Smooth muscle cell (in vitro differentiated cells): ENCODE measurements at regions not wholly inside any gene's neighbourhood (a gene's known extent, or its start where the extent isn't known, plus 50 kb on each side); places are given as distances from the start of the nearest gene placed in this dataset.
"Not testable (repeated sequence)": the region's sequence is repeated elsewhere in the genome, so short reads cannot be mapped to it uniquely, and the experiment has no call there.

ENCODE experiments used
- DNase-seq: peaks from one replicate; lab custom pipeline; 2025; ENCODE audit not compliant: unreplicated experiment; lab: John Stamatoyannopoulos, UW
- H2AFZ ChIP-seq: fragments of 200-600 bp; sonication (generic); 2 replicates; pipeline ENCODE4 v1.6.0; 2016; ENCODE audit warnings: antibody characterized with exemption, low read depth, mild to moderate bottlenecking
- H3F3A ChIP-seq: fragments of 200-600 bp; sonication (generic); 2 replicates; pipeline ENCODE4 v1.6.0; 2017; ENCODE audit warnings: antibody characterized with exemption, low read depth
- H3K27ac ChIP-seq: fragments of 200-600 bp; sonication (generic); 2 replicates; pipeline ENCODE4 v1.5.1; 2016; ENCODE audit warnings: low read depth, mild to moderate bottlenecking
- H3K27me3 ChIP-seq: fragments of 200-600 bp; sonication (generic); 2 replicates; pipeline ENCODE4 v1.6.1; 2016; ENCODE audit warnings: low read depth, mild to moderate bottlenecking
- H3K36me3 ChIP-seq: fragments of 200-600 bp; sonication (generic); 2 replicates; pipeline ENCODE4 v1.5.1; 2016; ENCODE audit warnings: low read depth
- H3K4me1 ChIP-seq: fragments of 200-600 bp; sonication (generic); 2 replicates; pipeline ENCODE4 v1.5.1; 2016; ENCODE audit warnings: low read depth
- H3K4me2 ChIP-seq: fragments of 200-600 bp; sonication (generic); 2 replicates; pipeline ENCODE4 v1.6.0; 2016; ENCODE audit warnings: mild to moderate bottlenecking
- H3K4me3 ChIP-seq: fragments of 200-600 bp; sonication (generic); 2 replicates; pipeline ENCODE4 v1.5.1; 2016; ENCODE audit warnings: mild to moderate bottlenecking
- H3K79me2 ChIP-seq: fragments of 200-600 bp; sonication (generic); 2 replicates; pipeline ENCODE4 v1.6.0; 2016; ENCODE audit warnings: low read depth, mild to moderate bottlenecking
- H3K9ac ChIP-seq: fragments of 200-600 bp; sonication (generic); 2 replicates; pipeline ENCODE4 v1.6.0; 2016; ENCODE audit warnings: low read depth
- H3K9me3 ChIP-seq: fragments of 200-600 bp; sonication (generic); replicated peaks from 2 replicates; pipeline ENCODE4 v1.5.1; 2016; ENCODE audit warnings: low read depth
- H4K20me1 ChIP-seq: fragments of 200-600 bp; sonication (generic); 2 replicates; pipeline ENCODE4 v1.6.0; 2016; ENCODE audit warnings: low read depth
- WGBS: methylation state at CpG from one replicate; pipeline ENCODE4 v1.1.7; 2016; ENCODE audit warnings: low lambda C conversion rate; 5-methylcytosine and 5-hydroxymethylcytosine counted together
- TF ChIP-seq, protein P1 (sequence below): fragments of 200-600 bp; sonication (generic); IDR thresholded peaks from 2 replicates; pipeline ENCODE4 v1.5.1; 2017; ENCODE audit warnings: borderline replicate concordance, mild to moderate bottlenecking, antibody characterized with exemption; ENCODE audit not compliant: insufficient read depth, poor library complexity, severe bottlenecking

DNA sequence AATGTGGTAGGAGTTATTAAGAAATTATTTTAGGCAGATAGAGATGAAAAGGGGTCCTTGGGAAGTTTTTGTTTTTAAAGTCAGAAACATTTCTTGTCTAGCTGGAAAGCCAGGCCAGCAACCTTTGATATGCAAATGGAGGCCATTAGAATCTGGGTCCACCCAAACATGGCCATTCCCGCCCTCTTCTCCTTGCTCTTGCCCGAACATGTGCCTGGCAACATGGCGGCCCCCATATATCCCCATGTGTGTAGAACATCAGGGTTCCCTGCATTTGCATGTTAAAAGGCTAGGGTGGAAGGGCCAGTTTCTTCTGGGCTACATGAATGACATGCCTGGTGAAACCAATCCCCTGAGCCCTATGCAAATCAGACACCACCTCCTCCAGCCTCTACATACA lies 80.7 kb upstream of the PLAC8 start:
- Histone ChIP-seq H3K27ac (no peak overlapping the region), H3K4me2 (no peak overlapping the region), H3K36me3 (no peaks in the 10 kb centered on the region), H3K9me3 (no peaks in the 10 kb centered on the region), H3F3A (no peaks in the 10 kb centered on the region), H3K79me2 (no peaks in the 10 kb centered on the region), H4K20me1 (no peaks in the 10 kb centered on the region), H2AFZ (no peak overlapping the region), H3K27me3 (no peaks in the 10 kb centered on the region), H3K4me3 (no peak overlapping the region), H3K4me1 (no peaks in the 10 kb centered on the region), H3K9ac (no peak overlapping the region)
- 98% methylated on average over 3 of the region's 3 CpGs for WGBS
- TF ChIP-seq, protein P1, sequence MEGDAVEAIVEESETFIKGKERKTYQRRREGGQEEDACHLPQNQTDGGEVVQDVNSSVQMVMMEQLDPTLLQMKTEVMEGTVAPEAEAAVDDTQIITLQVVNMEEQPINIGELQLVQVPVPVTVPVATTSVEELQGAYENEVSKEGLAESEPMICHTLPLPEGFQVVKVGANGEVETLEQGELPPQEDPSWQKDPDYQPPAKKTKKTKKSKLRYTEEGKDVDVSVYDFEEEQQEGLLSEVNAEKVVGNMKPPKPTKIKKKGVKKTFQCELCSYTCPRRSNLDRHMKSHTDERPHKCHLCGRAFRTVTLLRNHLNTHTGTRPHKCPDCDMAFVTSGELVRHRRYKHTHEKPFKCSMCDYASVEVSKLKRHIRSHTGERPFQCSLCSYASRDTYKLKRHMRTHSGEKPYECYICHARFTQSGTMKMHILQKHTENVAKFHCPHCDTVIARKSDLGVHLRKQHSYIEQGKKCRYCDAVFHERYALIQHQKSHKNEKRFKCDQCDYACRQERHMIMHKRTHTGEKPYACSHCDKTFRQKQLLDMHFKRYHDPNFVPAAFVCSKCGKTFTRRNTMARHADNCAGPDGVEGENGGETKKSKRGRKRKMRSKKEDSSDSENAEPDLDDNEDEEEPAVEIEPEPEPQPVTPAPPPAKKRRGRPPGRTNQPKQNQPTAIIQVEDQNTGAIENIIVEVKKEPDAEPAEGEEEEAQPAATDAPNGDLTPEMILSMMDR = no peak
- no peak for DNase-seq

DNA sequence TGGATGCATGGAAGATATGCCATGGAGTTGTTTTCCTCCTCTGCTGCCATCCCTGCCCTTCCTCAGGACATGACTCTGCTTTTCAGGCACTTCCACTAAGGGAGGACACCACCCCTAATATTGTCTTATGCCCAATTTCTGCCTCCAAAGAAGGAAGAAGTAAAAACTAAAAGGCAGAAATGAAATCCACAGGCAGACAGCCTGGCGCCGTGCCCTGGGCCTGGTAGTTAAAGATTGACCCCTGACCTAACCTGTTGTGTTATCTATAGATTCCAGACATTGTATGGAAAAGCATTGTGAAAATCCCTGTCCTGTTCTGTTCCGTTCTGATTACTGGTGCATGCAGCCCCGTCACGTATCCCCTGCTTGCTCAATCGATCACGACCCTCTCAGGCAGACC lies 80.1 kb upstream of the PLAC8 start:
- not testable (repeated sequence) for H2AFZ ChIP-seq, H3K4me2 ChIP-seq, H3K27me3 ChIP-seq, H3K9me3 ChIP-seq, H4K20me1 ChIP-seq, H3F3A ChIP-seq, H3K9ac ChIP-seq, H3K27ac ChIP-seq, H3K4me3 ChIP-seq, H3K4me1 ChIP-seq, DNase-seq, H3K36me3 ChIP-seq, H3K79me2 ChIP-seq
- WGBS = 70% methylated on average over 7 of the region's 7 CpGs

DNA sequence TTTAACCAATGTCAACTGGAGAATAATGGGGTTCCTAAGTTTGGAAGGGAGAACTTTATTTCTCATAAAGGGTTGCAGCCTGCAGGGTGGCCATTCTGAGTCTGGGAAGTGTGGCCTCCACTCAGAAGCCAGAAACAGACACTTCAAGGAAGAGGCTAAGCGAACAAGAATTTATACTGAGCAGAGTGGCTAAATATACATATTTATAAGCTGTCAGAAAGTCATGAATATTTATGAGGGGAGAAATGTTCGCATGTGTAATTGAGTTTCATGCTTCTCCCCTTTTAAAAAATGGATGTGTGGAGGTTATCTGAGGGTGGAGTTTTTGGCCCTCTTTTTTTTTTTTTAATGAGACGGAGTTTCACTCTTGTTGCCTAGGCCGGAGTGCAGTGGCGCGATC lies 78.1 kb upstream of the PLAC8 start:
- Histone ChIP-seq H4K20me1 (no peaks in the 10 kb centered on the region), H3K79me2 (no peaks in the 10 kb centered on the region), H2AFZ (no peak overlapping the region), H3K27ac (no peak overlapping the region), H3K27me3 (no peaks in the 10 kb centered on the region), H3F3A (no peaks in the 10 kb centered on the region), H3K4me3 (no peak overlapping the region), H3K4me2 (no peak overlapping the region), H3K9ac (no peak overlapping the region), H3K36me3 (no peaks in the 10 kb centered on the region), H3K9me3 (no peaks in the 10 kb centered on the region), H3K4me1 (no peaks in the 10 kb centered on the region)
- 98% methylated on average over 6 of the region's 6 CpGs for WGBS
- TF ChIP-seq, protein P1 = no peak
- no peak for DNase-seq

DNA sequence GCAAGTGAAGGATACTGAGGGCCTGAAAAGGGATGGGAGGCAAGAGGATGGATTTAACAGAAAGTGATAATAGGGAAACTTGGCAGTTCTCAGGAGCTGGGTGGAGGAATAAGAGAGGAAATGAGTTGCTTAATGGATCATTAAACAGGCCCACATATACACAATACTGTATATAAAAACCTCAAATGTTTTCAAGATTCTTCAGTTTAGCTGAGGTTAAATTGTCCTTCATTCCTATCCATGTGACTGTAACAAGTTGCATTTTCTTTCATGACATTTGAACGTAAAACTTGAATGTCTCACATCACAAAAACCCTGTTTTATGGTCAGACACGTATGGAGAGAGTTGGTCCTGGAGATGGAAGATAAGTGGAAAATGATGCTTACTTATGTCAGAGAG lies 76.5 kb upstream of the PLAC8 start:
- H3K9ac ChIP-seq = no peak overlapping the region
- no peak overlapping the region for H2AFZ ChIP-seq
- no peaks in the 10 kb centered on the region for H3K79me2 ChIP-seq
- no peak overlapping the region for H3K4me2 ChIP-seq
- no peaks in the 10 kb centered on the region for H3K36me3 ChIP-seq
- WGBS = 68% methylated on average over 2 of the region's 2 CpGs
- H3K9me3 ChIP-seq = no peaks in the 10 kb centered on the region
- H3K27me3 ChIP-seq = no peaks in the 10 kb centered on the region
- no peaks in the 10 kb centered on the region for H3F3A ChIP-seq
- TF ChIP-seq, protein P1 = no peak
- DNase-seq = no peak
- H3K4me1 ChIP-seq = no peaks in the 10 kb centered on the region
- no peak overlapping the region for H3K4me3 ChIP-seq
- no peaks in the 10 kb centered on the region for H4K20me1 ChIP-seq
- H3K27ac ChIP-seq = no peak overlapping the region
